ENCODE measurements at regions not wholly inside any gene's neighbourhood (a gene's known extent, or its start where the extent isn't known, plus 50 kb on each side); places are given as distances from the start of the nearest gene placed in this dataset.

- H3K27me3 Mint-ChIP-seq (ENCODE audit: low read depth, poor library complexity): peaks cover 9% of the 10 kb centered on the region
- TF ChIP-seq CTCF (IDR thresholded peaks at IDR 0.05): no peak
- H3K27ac Mint-ChIP-seq: no peak overlapping the region
- no peaks in the 10 kb centered on the region for H3K36me3 Mint-ChIP-seq (ENCODE audit: low read depth)
- peaks cover 8% of the 10 kb centered on the region for H3K9me3 Mint-ChIP-seq
- peaks cover 27% of the 10 kb centered on the region for H3K4me1 Mint-ChIP-seq
- no peak overlapping the region for H3K4me3 Mint-ChIP-seq
- no peak for DNase-seq
Measured at GRCh38 chr16:13435415-13435814, 484.5 kb upstream of the ERCC4 start.

GRCh38 chr16:13435873-13436474 is 484.0 kb upstream of the ERCC4 start:
- no peaks in the 10 kb centered on the region for H3K36me3 Mint-ChIP-seq (ENCODE audit: low read depth)
- TF ChIP-seq CTCF (IDR thresholded peaks at IDR 0.05): no peak
- no peak overlapping the region for H3K4me3 Mint-ChIP-seq
- H3K9me3 Mint-ChIP-seq: peaks cover 10% of the 10 kb centered on the region
- H3K27me3 Mint-ChIP-seq (ENCODE audit: low read depth, poor library complexity): peaks cover 9% of the 10 kb centered on the region
- DNase-seq: no peak
- H3K4me1 Mint-ChIP-seq: peaks cover 27% of the 10 kb centered on the region
- no peak overlapping the region for H3K27ac Mint-ChIP-seq

- TF ChIP-seq CTCF (IDR thresholded peaks at IDR 0.05): no peak
- H3K4me1 Mint-ChIP-seq: peaks cover 27% of the 10 kb centered on the region
- H3K27me3 Mint-ChIP-seq (ENCODE audit: low read depth, poor library complexity): peaks cover 11% of the 10 kb centered on the region
- H3K4me3 Mint-ChIP-seq: no peak overlapping the region
- H3K27ac Mint-ChIP-seq: peak overlapping the region; percentile 90
- no peaks in the 10 kb centered on the region for H3K36me3 Mint-ChIP-seq (ENCODE audit: low read depth)
- no peak for DNase-seq
- peaks cover 14% of the 10 kb centered on the region for H3K9me3 Mint-ChIP-seq
Measured at GRCh38 chr16:13436641-13437412, 483.1 kb upstream of the ERCC4 start.

GRCh38 chr16:13437413-13437795 is 482.6 kb upstream of the ERCC4 start:
- no peak for DNase-seq
- H3K36me3 Mint-ChIP-seq (ENCODE audit: low read depth): no peaks in the 10 kb centered on the region
- H3K4me1 Mint-ChIP-seq: peaks cover 27% of the 10 kb centered on the region
- peaks cover 15% of the 10 kb centered on the region for H3K27me3 Mint-ChIP-seq (ENCODE audit: low read depth, poor library complexity)
- H3K9me3 Mint-ChIP-seq: peaks cover 14% of the 10 kb centered on the region
- H3K4me3 Mint-ChIP-seq: no peak overlapping the region
- no peak for TF ChIP-seq CTCF (IDR thresholded peaks at IDR 0.05)
- H3K27ac Mint-ChIP-seq: peak overlapping the region; percentile 81

- no peak overlapping the region for H3K27ac Mint-ChIP-seq
- H3K36me3 Mint-ChIP-seq (ENCODE audit: low read depth): no peaks in the 10 kb centered on the region
- H3K9me3 Mint-ChIP-seq: peaks cover 14% of the 10 kb centered on the region
- no peak for DNase-seq
- peaks cover 27% of the 10 kb centered on the region for H3K4me1 Mint-ChIP-seq
- H3K4me3 Mint-ChIP-seq: no peak overlapping the region
- peaks cover 15% of the 10 kb centered on the region for H3K27me3 Mint-ChIP-seq (ENCODE audit: low read depth, poor library complexity)
- TF ChIP-seq CTCF (IDR thresholded peaks at IDR 0.05): no peak
Measured at GRCh38 chr16:13438064-13438463, 481.9 kb upstream of the ERCC4 start.

- Mint-ChIP-seq H3K4me1 (peaks cover 32% of the 10 kb centered on the region), H3K4me3 (no peak overlapping the region), H3K36me3 (ENCODE audit: low read depth) (no peaks in the 10 kb centered on the region), H3K27ac (no peak overlapping the region), H3K9me3 (peaks cover 14% of the 10 kb centered on the region), H3K27me3 (ENCODE audit: low read depth, poor library complexity) (peaks cover 6% of the 10 kb centered on the region)
- TF ChIP-seq CTCF (IDR thresholded peaks at IDR 0.05): no peak
- no peak for DNase-seq
Measured at GRCh38 chr16:13439766-13440165, 480.2 kb upstream of the ERCC4 start.
